H9 (cell line): ENCODE measurements at regions not wholly inside any gene's neighbourhood (a gene's known extent, or its start where the extent isn't known, plus 50 kb on each side); places are given as distances from the start of the nearest gene placed in this dataset.

ENCODE experiments used
- DNase-seq: peaks from one replicate; pipeline ENCODE4 v3.0.0-alpha.2; 2017
- H2AFZ ChIP-seq: one replicate; pipeline ENCODE4 v1.6.1; 2013; ENCODE audit warnings: mild to moderate bottlenecking, low read length, control low read depth, moderate library complexity
- H2AK5ac ChIP-seq: 2 replicates; pipeline ENCODE4 v1.6.1; 2013; ENCODE audit warnings: low read length, control low read depth, mixed read lengths; ENCODE audit not compliant: insufficient read length
- H2BK120ac ChIP-seq: one replicate; pipeline ENCODE4 v1.6.1; 2013; ENCODE audit warnings: low read depth, mild to moderate bottlenecking, low read length, control low read depth, inconsistent platforms; ENCODE audit not compliant: poor library complexity, severe bottlenecking
- H2BK12ac ChIP-seq: 2 replicates; pipeline ENCODE4 v1.6.1; 2013; ENCODE audit warnings: low read length, control low read depth, mixed read lengths, low read depth; ENCODE audit not compliant: insufficient read length
- H2BK15ac ChIP-seq: 2 replicates; pipeline ENCODE4 v1.6.1; 2013; ENCODE audit warnings: low read depth, low read length, control low read depth
- H2BK20ac ChIP-seq: one replicate; pipeline ENCODE4 v1.6.1; 2013; ENCODE audit warnings: low read depth, mild to moderate bottlenecking, low read length, control low read depth, inconsistent platforms; ENCODE audit not compliant: poor library complexity, severe bottlenecking
- H2BK5ac ChIP-seq: 2 replicates; pipeline ENCODE4 v1.6.1; 2013; ENCODE audit warnings: low read length, control low read depth, mixed read lengths; ENCODE audit not compliant: insufficient read length
- H3K14ac ChIP-seq: 2 replicates; pipeline ENCODE4 v1.6.1; 2013; ENCODE audit warnings: low read length, control low read depth; ENCODE audit not compliant: insufficient read depth
- H3K18ac ChIP-seq: 2 replicates; pipeline ENCODE4 v1.6.1; 2013; ENCODE audit warnings: low read depth, mild to moderate bottlenecking, mixed read lengths, low read length, control low read depth; ENCODE audit not compliant: insufficient read length
- H3K23ac ChIP-seq: 2 replicates; pipeline ENCODE4 v1.6.1; 2013; ENCODE audit warnings: low read length, control low read depth, mixed read lengths, low read depth; ENCODE audit not compliant: insufficient read length
- H3K23me2 ChIP-seq: 2 replicates; pipeline ENCODE4 v1.6.1; 2013; ENCODE audit warnings: low read depth, mild to moderate bottlenecking, mixed read lengths, low read length, control low read depth; ENCODE audit not compliant: insufficient read length, poor library complexity, severe bottlenecking
- H3K27ac ChIP-seq: 2 replicates; pipeline ENCODE4 v1.5.1; 2013; ENCODE audit warnings: low read length, control low read depth, mixed read lengths, low read depth; ENCODE audit not compliant: insufficient read length
- H3K27me3 ChIP-seq: 2 replicates; pipeline ENCODE4 v1.6.1; 2013; ENCODE audit warnings: low read length, control low read depth, inconsistent platforms; ENCODE audit not compliant: insufficient read depth
- H3K4ac ChIP-seq: 2 replicates; pipeline ENCODE4 v1.6.1; 2013; ENCODE audit warnings: low read depth, mild to moderate bottlenecking, control low read depth, inconsistent platforms, low read length, moderate library complexity
- H3K4me1 ChIP-seq: 2 replicates; pipeline ENCODE4 v1.6.1; 2013; ENCODE audit warnings: low read length, control low read depth, inconsistent platforms; ENCODE audit not compliant: insufficient read depth
- H3K4me2 ChIP-seq: 2 replicates; pipeline ENCODE4 v1.6.1; 2013; ENCODE audit warnings: low read length, control low read depth, mixed read lengths; ENCODE audit not compliant: insufficient read length, insufficient read depth
- H3K56ac ChIP-seq: 2 replicates; pipeline ENCODE4 v1.6.1; 2013; ENCODE audit warnings: low read depth, mild to moderate bottlenecking, mixed read lengths, low read length, control low read depth; ENCODE audit not compliant: insufficient read length
- H3K79me1 ChIP-seq: 2 replicates; pipeline ENCODE4 v1.6.1; 2013; ENCODE audit warnings: low read depth, mild to moderate bottlenecking, moderate library complexity, low read length, control low read depth, inconsistent platforms; ENCODE audit not compliant: insufficient read depth, poor library complexity, severe bottlenecking
- H3K79me2 ChIP-seq: 2 replicates; pipeline ENCODE4 v1.6.1; 2013; ENCODE audit warnings: low read length, control low read depth, inconsistent platforms; ENCODE audit not compliant: insufficient read depth
- H3K9ac ChIP-seq: 2 replicates; pipeline ENCODE4 v1.6.1; 2013; ENCODE audit warnings: low read length, control low read depth, mixed read lengths; ENCODE audit not compliant: insufficient read length; ENCODE audit errors: extremely low read depth
- H3K9me3 ChIP-seq: one replicate; pipeline ENCODE4 v1.6.1; 2013; ENCODE audit warnings: low read depth, low read length, inconsistent platforms; ENCODE audit not compliant: control insufficient read depth
- H3T11ph ChIP-seq: one replicate; pipeline ENCODE4 v1.6.1; 2013; ENCODE audit warnings: mild to moderate bottlenecking, low read length, control low read depth, inconsistent platforms
- H4K20me1 ChIP-seq: one replicate; pipeline ENCODE4 v1.6.1; 2013; ENCODE audit not compliant: control insufficient read depth, insufficient read length, insufficient read depth
- H4K5ac ChIP-seq: 2 replicates; pipeline ENCODE4 v1.6.1; 2013; ENCODE audit warnings: low read depth, mild to moderate bottlenecking, mixed read lengths, low read length, control low read depth; ENCODE audit not compliant: insufficient read length
- H4K8ac ChIP-seq: replicated peaks from 2 replicates; pipeline ENCODE4 v1.6.1; 2013; ENCODE audit warnings: low read length, control low read depth, mixed read lengths, low read depth; ENCODE audit not compliant: insufficient read length
- H4K91ac ChIP-seq: 2 replicates; pipeline ENCODE4 v1.6.1; 2013; ENCODE audit warnings: low read depth, mild to moderate bottlenecking, moderate library complexity, mixed read lengths, low read length, control low read depth; ENCODE audit not compliant: insufficient read length
- H3K27ac Mint-ChIP-seq, 3 experiments: 2 replicates in 2 of 3; 3 replicates in 1 of 3; pipeline ENCODE4 v1.8.0; 2020 to 2021; ENCODE audit warnings: mixed read lengths in 3 of 3, mild to moderate bottlenecking in 1 of 3, moderate library complexity in 1 of 3
- H3K27me3 Mint-ChIP-seq: 2 replicates; pipeline ENCODE4 v1.8.0; 2021; ENCODE audit warnings: low read depth, mild to moderate bottlenecking, moderate library complexity, mixed read lengths
- H3K36me3 Mint-ChIP-seq, 3 experiments: 2 replicates in 2 of 3; 3 replicates in 1 of 3; pipeline ENCODE4 v1.8.0; 2020 to 2021; ENCODE audit warnings: low read depth in 3 of 3, mixed read lengths in 3 of 3; ENCODE audit not compliant: insufficient read depth in 1 of 3
- H3K4me1 Mint-ChIP-seq, 2 experiments: 2 replicates each; pipeline ENCODE4 v1.8.0; 2020; ENCODE audit warnings: mixed read lengths in 2 of 2
- H3K4me3 Mint-ChIP-seq, 2 experiments: 2 replicates in 1 of 2; 3 replicates in 1 of 2; pipeline ENCODE4 v1.8.0; 2020 to 2021; ENCODE audit warnings: mild to moderate bottlenecking in 2 of 2, mixed read lengths in 2 of 2, moderate library complexity in 1 of 2
- H3K9me3 Mint-ChIP-seq, 2 experiments: 2 replicates in 1 of 2; 3 replicates in 1 of 2; pipeline ENCODE4 v1.8.0; 2020; ENCODE audit warnings: mild to moderate bottlenecking in 2 of 2, mixed read lengths in 2 of 2, moderate library complexity in 1 of 2
- WGBS: extraction: QIAGEN DNeasy Blood & Tissue Kit; methylation state at CpG from one replicate; pipeline ENCODE4 v1.1.7; 2013; ENCODE audit warnings: missing lambda C conversion rate, low lambda C conversion rate, mixed read lengths; ENCODE audit not compliant: insufficient read length; ENCODE audit errors: extremely low coverage; 5-methylcytosine and 5-hydroxymethylcytosine counted together
- TF ChIP-seq, protein P1 (sequence below): fragments of 200-600 bp; sonication (generic); conservative IDR thresholded peaks from 3 replicates; pipeline ENCODE4 v1.8.0; 2021; ENCODE audit warnings: antibody characterized with exemption, mild to moderate bottlenecking

DNA sequence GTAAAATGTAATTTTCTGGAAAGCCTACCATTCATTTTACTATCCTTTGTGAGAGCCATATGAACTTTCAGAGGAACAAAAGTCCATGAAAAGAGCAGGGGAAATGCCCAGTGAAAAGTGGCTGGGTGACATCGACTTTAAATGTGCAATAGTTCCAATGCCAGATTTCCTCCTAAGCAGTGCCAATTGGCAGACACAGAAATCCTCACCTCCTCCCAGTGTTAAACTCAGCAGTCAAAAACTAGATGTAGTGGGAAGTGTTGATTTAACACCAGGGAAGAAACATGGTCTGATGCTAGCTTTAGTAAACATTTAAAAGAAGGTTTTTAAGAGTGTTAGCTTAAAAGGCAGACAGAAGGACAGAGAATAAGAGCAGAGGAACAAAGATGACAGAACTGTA is 2055.2 kb downstream of the MAT2B start:
- H2BK15ac ChIP-seq, result no peak overlapping the region
- Mint-ChIP-seq H3K4me1 (peaks cover 19 to 30% of the 10 kb centered on the region in 2 experiments), H3K9me3 (peaks cover 0 to 6% of the 10 kb centered on the region in 2 experiments; a peak in 2 of 5 replicates), H3K27ac (peak overlapping the region in 1 of 3 experiments; percentile 81; a peak in 1 of 7 replicates), H3K4me3 (no peak overlapping the region), H3K27me3 (no peaks in the 10 kb centered on the region), H3K36me3 (peaks cover 3 to 11% (median 10%) of the 10 kb centered on the region in 3 experiments; a peak in 5 of 7 replicates)
- no peak overlapping the region for H2BK20ac ChIP-seq
- H3K4me2 ChIP-seq, result no peak overlapping the region
- H3T11ph ChIP-seq, result no peak overlapping the region
- H4K20me1 ChIP-seq, result no peaks in the 10 kb centered on the region
- H4K8ac ChIP-seq, result no peak overlapping the region
- H2BK12ac ChIP-seq, result no peak overlapping the region
- no peaks in the 10 kb centered on the region for H3K4me1 ChIP-seq
- H3K18ac ChIP-seq, result no peak overlapping the region
- no peak overlapping the region for H3K56ac ChIP-seq
- no peaks in the 10 kb centered on the region for H3K27me3 ChIP-seq
- no CpG with 5 or more reads among the region's 1 CpG for WGBS
- DNase-seq, result no peak
- H3K4ac ChIP-seq, result no peak overlapping the region
- no peak overlapping the region for H2BK5ac ChIP-seq
- TF ChIP-seq, protein P1, sequence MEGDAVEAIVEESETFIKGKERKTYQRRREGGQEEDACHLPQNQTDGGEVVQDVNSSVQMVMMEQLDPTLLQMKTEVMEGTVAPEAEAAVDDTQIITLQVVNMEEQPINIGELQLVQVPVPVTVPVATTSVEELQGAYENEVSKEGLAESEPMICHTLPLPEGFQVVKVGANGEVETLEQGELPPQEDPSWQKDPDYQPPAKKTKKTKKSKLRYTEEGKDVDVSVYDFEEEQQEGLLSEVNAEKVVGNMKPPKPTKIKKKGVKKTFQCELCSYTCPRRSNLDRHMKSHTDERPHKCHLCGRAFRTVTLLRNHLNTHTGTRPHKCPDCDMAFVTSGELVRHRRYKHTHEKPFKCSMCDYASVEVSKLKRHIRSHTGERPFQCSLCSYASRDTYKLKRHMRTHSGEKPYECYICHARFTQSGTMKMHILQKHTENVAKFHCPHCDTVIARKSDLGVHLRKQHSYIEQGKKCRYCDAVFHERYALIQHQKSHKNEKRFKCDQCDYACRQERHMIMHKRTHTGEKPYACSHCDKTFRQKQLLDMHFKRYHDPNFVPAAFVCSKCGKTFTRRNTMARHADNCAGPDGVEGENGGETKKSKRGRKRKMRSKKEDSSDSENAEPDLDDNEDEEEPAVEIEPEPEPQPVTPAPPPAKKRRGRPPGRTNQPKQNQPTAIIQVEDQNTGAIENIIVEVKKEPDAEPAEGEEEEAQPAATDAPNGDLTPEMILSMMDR, result no peak
- H2AK5ac ChIP-seq, result no peak overlapping the region
- no peak overlapping the region for H4K91ac ChIP-seq
- H3K9ac ChIP-seq, result no peak overlapping the region
- H3K23ac ChIP-seq, result no peak overlapping the region
- H3K79me2 ChIP-seq, result no peaks in the 10 kb centered on the region
- no peaks in the 10 kb centered on the region for H3K9me3 ChIP-seq
- no peaks in the 10 kb centered on the region for H3K79me1 ChIP-seq
- H3K27ac ChIP-seq, result no peak overlapping the region
- H2AFZ ChIP-seq, result no peak overlapping the region
- H4K5ac ChIP-seq, result no peak overlapping the region
- no peaks in the 10 kb centered on the region for H3K23me2 ChIP-seq
- no peak overlapping the region for H3K14ac ChIP-seq
- no peak overlapping the region for H2BK120ac ChIP-seq
